GM12878 (cell line): ENCODE measurements at regions not wholly inside any gene's neighbourhood (a gene's known extent, or its start where the extent isn't known, plus 50 kb on each side); places are given as distances from the start of the nearest gene placed in this dataset.

Experiments used
- ATAC-seq: fragments of 200-7000 bp; cut with Tn5 transposase; 3 replicates; pipeline ENCODE4 v1.9.1; 2020; ENCODE audit warnings: mild to moderate bottlenecking, moderate library complexity
- BruUV-seq: library from RNA; stranded (reverse); fragments of 400-500 nt; replicated peaks from 2 replicates; lab custom pipeline; 2021; lab: Mats Ljungman, UMichigan
- CTCF ChIA-PET: fragments of 300-600 bp; sonication (Branson Sonifier 250); formaldehyde crosslinking; extraction: SDS; loops from one replicate; lab custom pipeline; 2021; ENCODE audit warnings: inconsistent platforms; lab: Yijun Ruan, JAX
- POLR2A ChIA-PET: fragments of 350-600 bp; formaldehyde crosslinking; extraction: SDS; loops from one replicate; lab custom pipeline; 2021; ENCODE audit warnings: inconsistent platforms; lab: Charles Lee
- RAD21 ChIA-PET: fragments of 300-600 bp; sonication (Branson Sonifier 250); formaldehyde crosslinking; loops from one replicate; lab custom pipeline; 2023; ENCODE audit warnings: antibody characterized with exemption; ENCODE audit not compliant: unreplicated experiment; lab: Charles Lee
- SMC1A ChIA-PET: fragments of 300-600 bp; sonication (Branson Sonifier 250); formaldehyde crosslinking; loops from one replicate; lab custom pipeline; 2023; ENCODE audit not compliant: unreplicated experiment, uncharacterized antibody; lab: Charles Lee
- DNase-seq: peaks from one replicate; pipeline ENCODE4 v3.0.0-alpha.2; 2011; ENCODE audit warnings: low read depth, low spot score
- FAIRE-seq: peaks from 3 replicates; lab custom pipeline; 2011; peaks lifted over from hg19 to GRCh38; lab: Jason Lieb, UNC
- H2AFZ ChIP-seq: 2 replicates; pipeline ENCODE4 v1.6.0; 2011; ENCODE audit warnings: low read depth, low read length, control low read depth; ENCODE audit not compliant: control insufficient read depth
- H3K27ac ChIP-seq: 2 replicates; pipeline ENCODE4 v1.5.1; 2011; ENCODE audit warnings: control low read depth; ENCODE audit not compliant: control insufficient read depth, insufficient read depth
- H3K27me3 ChIP-seq, 2 experiments: replicated peaks in 1 of 2; 2 replicates each; pipeline versions ENCODE4 v1.6.0 to v1.6.1; 2011; ENCODE audit warnings: low read length in 1 of 2; ENCODE audit not compliant: control insufficient read depth in 2 of 2, insufficient read depth in 2 of 2
- H3K36me3 ChIP-seq, 2 experiments: 2 replicates each; pipeline ENCODE4 v1.5.1; 2011; ENCODE audit warnings: low read length in 1 of 2; ENCODE audit not compliant: control insufficient read depth in 2 of 2, insufficient read depth in 2 of 2
- H3K4me1 ChIP-seq: 2 replicates; pipeline ENCODE4 v1.6.1; 2011; ENCODE audit warnings: mild to moderate bottlenecking, low read length, moderate library complexity, mixed read lengths; ENCODE audit not compliant: control insufficient read depth, insufficient read depth
- H3K4me2 ChIP-seq: 2 replicates; pipeline ENCODE4 v1.6.0; 2011; ENCODE audit warnings: control low read depth; ENCODE audit not compliant: control insufficient read depth, insufficient read depth
- H3K4me3 ChIP-seq: fragments of 200-600 bp; sonication (generic); 2 replicates; pipeline ENCODE4 v1.5.1; 2016
- H3K79me2 ChIP-seq: 2 replicates; pipeline ENCODE4 v1.6.0; 2011; ENCODE audit warnings: low read length; ENCODE audit not compliant: control insufficient read depth, insufficient read depth
- H3K9ac ChIP-seq: 2 replicates; pipeline ENCODE4 v1.8.0; 2011; ENCODE audit warnings: low read length, control low read depth, mixed read lengths; ENCODE audit not compliant: control insufficient read depth, insufficient read depth
- H3K9me3 ChIP-seq: replicated peaks from 3 replicates; pipeline ENCODE4 v1.5.1; 2011; ENCODE audit warnings: mild to moderate bottlenecking, low read length; ENCODE audit not compliant: control insufficient read depth, insufficient read depth
- H4K20me1 ChIP-seq: 2 replicates; pipeline ENCODE4 v1.6.0; 2011; ENCODE audit not compliant: control insufficient read depth, insufficient read depth
- DPF2 ChIP-seq: fragments of 450-650 bp; IDR thresholded peaks from 2 replicates; pipeline ENCODE4 v1.6.1; 2017; ENCODE audit warnings: mild to moderate bottlenecking
- WGBS: methylation state at CpG from one replicate; pipeline ENCODE4 v1.1.6; 2016; ENCODE audit warnings: low lambda C conversion rate; ENCODE audit not compliant: insufficient replicate concordance, insufficient coverage; ENCODE audit errors: missing lambda C conversion rate; 5-methylcytosine and 5-hydroxymethylcytosine counted together
- in situ Hi-C: fragments of 300-500 bp; cut with MboI; formaldehyde crosslinking; loops from 9 replicates; pipeline ENCODE4 v1.14.3; 2018; ENCODE audit warnings: mixed read lengths
- intact Hi-C: fragments of 100-400 bp; cut with micrococcal nuclease; formaldehyde crosslinking; loops from one replicate; pipeline ENCODE4 v1.14.2; 2022; ENCODE audit not compliant: unreplicated experiment
- TF ChIP-seq, protein P1 (sequence below): fragments of 450-650 bp; IDR thresholded peaks from 2 replicates; pipeline ENCODE4 v1.6.1; 2016; ENCODE audit warnings: mild to moderate bottlenecking, moderate library complexity, borderline replicate concordance

DNA sequence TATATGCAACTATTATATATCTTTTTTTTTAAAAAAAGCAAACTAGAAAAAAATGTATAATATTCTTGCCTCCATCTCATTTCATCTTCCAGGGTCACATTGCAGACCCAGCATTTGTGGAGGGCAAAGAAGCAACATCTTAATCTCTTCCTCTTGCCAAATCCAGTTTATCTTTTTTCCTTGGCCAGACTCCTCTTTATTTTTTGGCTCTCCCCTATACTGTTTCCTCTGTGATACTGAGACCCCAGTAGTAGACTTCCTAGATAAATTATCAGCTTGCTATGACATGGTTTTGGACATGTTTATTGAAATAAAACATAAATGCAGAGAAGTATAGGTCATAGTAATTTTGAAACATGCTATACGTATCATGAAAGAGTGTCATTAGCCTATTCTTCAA is 303.8 kb upstream of the DDHD1 start:
- intact Hi-C loops, result no loop called here
- no peak overlapping the region for H2AFZ ChIP-seq
- no TSS peak for BruUV-seq
- H3K79me2 ChIP-seq, result no peaks in the 10 kb centered on the region
- TF ChIP-seq DPF2, result no peak
- TF ChIP-seq, protein P1, sequence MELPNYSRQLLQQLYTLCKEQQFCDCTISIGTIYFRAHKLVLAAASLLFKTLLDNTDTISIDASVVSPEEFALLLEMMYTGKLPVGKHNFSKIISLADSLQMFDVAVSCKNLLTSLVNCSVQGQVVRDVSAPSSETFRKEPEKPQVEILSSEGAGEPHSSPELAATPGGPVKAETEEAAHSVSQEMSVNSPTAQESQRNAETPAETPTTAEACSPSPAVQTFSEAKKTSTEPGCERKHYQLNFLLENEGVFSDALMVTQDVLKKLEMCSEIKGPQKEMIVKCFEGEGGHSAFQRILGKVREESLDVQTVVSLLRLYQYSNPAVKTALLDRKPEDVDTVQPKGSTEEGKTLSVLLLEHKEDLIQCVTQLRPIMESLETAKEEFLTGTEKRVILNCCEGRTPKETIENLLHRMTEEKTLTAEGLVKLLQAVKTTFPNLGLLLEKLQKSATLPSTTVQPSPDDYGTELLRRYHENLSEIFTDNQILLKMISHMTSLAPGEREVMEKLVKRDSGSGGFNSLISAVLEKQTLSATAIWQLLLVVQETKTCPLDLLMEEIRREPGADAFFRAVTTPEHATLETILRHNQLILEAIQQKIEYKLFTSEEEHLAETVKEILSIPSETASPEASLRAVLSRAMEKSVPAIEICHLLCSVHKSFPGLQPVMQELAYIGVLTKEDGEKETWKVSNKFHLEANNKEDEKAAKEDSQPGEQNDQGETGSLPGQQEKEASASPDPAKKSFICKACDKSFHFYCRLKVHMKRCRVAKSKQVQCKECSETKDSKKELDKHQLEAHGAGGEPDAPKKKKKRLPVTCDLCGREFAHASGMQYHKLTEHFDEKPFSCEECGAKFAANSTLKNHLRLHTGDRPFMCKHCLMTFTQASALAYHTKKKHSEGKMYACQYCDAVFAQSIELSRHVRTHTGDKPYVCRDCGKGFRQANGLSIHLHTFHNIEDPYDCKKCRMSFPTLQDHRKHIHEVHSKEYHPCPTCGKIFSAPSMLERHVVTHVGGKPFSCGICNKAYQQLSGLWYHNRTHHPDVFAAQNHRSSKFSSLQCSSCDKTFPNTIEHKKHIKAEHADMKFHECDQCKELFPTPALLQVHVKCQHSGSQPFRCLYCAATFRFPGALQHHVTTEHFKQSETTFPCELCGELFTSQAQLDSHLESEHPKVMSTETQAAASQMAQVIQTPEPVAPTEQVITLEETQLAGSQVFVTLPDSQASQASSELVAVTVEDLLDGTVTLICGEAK, result no peak
- H3K9me3 ChIP-seq, result no peaks in the 10 kb centered on the region
- no peaks in the 10 kb centered on the region for H3K36me3 ChIP-seq
- SMC1A ChIA-PET, result no interaction called here
- H3K4me2 ChIP-seq, result no peak overlapping the region
- POLR2A ChIA-PET, result no interaction called here
- DNase-seq, result no peak
- no peaks in the 10 kb centered on the region for H4K20me1 ChIP-seq
- ATAC-seq, result no peak
- RAD21 ChIA-PET, result no interaction called here
- WGBS, result 3% methylated on average over 1 of the region's 1 CpG
- no peak for FAIRE-seq
- in situ Hi-C loops, result no loop called here
- no peak overlapping the region for H3K27ac ChIP-seq
- H3K27me3 ChIP-seq, result peaks cover 0 to 4% of the 10 kb centered on the region in 2 experiments; a peak in 3 of 4 replicates
- CTCF ChIA-PET, result no interaction called here
- H3K9ac ChIP-seq, result no peak overlapping the region
- no peak overlapping the region for H3K4me3 ChIP-seq
- no peaks in the 10 kb centered on the region for H3K4me1 ChIP-seq
